ENCODE measurements at regions not wholly inside any gene's neighbourhood (a gene's known extent, or its start where the extent isn't known, plus 50 kb on each side); places are given as distances from the start of the nearest gene placed in this dataset.

GRCh38 chr18:78719821-78720220 lies 259.8 kb upstream of the SALL3 start:
- Histone ChIP-seq H3K9me3 (no peaks in the 10 kb centered on the region), H3K27ac (no peak overlapping the region), H3K36me3 (no peaks in the 10 kb centered on the region), H3K4me1 (no peaks in the 10 kb centered on the region), H3K4me3 (no peak overlapping the region), H3K27me3 (ENCODE audit: low read depth) (peaks cover 16% of the 10 kb centered on the region)
- DNase-seq, result no peak
- no peak for ATAC-seq
- TF ChIP-seq, protein P1, sequence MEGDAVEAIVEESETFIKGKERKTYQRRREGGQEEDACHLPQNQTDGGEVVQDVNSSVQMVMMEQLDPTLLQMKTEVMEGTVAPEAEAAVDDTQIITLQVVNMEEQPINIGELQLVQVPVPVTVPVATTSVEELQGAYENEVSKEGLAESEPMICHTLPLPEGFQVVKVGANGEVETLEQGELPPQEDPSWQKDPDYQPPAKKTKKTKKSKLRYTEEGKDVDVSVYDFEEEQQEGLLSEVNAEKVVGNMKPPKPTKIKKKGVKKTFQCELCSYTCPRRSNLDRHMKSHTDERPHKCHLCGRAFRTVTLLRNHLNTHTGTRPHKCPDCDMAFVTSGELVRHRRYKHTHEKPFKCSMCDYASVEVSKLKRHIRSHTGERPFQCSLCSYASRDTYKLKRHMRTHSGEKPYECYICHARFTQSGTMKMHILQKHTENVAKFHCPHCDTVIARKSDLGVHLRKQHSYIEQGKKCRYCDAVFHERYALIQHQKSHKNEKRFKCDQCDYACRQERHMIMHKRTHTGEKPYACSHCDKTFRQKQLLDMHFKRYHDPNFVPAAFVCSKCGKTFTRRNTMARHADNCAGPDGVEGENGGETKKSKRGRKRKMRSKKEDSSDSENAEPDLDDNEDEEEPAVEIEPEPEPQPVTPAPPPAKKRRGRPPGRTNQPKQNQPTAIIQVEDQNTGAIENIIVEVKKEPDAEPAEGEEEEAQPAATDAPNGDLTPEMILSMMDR (IDR thresholded peaks at IDR 0.05), result no peak
- intact Hi-C loops (cut with DNase I), result no loop called here

DNA sequence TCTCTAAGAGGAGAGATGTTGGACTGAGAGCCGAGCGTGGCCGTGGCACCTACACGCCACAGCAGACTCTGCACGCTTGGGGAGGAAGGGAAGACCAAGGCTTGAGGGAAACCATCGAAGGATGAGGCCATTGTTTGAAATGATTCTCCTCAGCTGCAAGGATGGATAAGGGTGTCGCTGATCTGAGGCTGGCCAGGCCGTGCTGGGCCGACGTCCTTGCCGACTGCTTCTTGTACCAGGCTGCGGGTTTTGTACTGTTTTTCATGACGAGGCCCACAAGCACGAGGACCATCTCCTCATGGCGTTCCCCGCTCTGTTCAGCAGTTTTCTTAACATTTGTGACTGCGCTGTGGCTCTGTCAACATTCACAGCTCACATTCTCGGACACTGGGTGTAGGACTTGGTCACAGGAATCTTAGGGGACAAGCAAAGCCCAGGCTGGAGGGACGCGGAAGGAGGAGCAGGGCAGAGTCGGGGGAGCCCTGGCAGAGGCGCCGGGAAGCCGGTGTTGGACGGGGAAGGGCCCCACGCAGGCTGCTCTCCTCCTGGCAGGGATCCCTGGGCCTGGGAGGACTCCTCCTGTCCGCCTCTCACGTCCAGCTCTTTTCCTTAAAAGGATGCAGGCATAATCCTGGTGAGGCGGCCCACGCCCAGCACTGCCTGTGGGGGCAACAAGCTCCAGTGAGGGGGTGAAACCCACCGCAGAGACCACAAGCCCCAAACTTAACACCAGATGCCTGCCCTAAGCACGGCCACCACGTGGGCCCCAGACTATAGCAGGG lies 259.0 kb upstream of the SALL3 start:
- H3K27ac ChIP-seq, result no peak overlapping the region
- H3K9me3 ChIP-seq, result no peaks in the 10 kb centered on the region
- no peaks in the 10 kb centered on the region for H3K36me3 ChIP-seq
- TF ChIP-seq, protein P1 (IDR thresholded peaks at IDR 0.05), result no peak
- ATAC-seq (no peak), DNase-seq (no peak)
- peaks cover 16% of the 10 kb centered on the region for H3K27me3 ChIP-seq (ENCODE audit: low read depth)
- no peaks in the 10 kb centered on the region for H3K4me1 ChIP-seq
- no peak overlapping the region for H3K4me3 ChIP-seq
- intact Hi-C loops (cut with DNase I), result no loop called here

DNA sequence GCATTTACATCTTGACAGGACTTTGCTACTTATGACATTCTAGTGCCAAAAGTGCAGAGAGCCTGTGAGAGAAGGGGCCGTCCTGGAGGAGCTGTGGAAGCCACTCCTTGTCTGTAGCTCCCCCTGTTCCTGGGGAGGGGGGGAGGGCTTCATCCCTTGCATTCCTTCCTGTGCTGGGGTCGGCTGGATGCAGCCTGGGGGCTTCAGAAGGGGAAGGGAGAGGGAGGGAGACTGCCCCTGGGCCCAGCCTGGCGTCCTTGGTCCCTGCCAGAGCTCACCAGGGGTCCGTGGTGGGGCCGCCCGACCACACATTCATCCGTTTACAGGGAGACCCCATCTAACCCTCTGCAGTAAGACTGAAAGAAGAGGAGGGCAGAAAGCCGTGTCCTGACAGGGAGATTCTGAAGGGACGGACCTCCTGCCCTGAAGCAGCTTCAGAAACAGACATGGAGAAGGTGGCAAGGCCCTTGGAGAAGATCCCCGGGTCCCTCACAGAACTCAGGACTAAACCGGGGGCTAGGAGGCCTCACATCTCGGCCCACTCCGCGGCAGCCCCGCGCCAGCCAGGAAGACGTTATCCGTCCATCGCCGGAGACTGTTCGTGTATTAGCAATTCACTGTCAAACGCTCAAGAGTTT lies 258.3 kb upstream of the SALL3 start:
- DNase-seq, result no peak
- Histone ChIP-seq H3K36me3 (no peaks in the 10 kb centered on the region), H3K27me3 (ENCODE audit: low read depth) (peaks cover 16% of the 10 kb centered on the region), H3K27ac (no peak overlapping the region), H3K4me1 (no peaks in the 10 kb centered on the region), H3K9me3 (no peaks in the 10 kb centered on the region), H3K4me3 (no peak overlapping the region)
- TF ChIP-seq, protein P1 (IDR thresholded peaks at IDR 0.05), result no peak
- ATAC-seq, result no peak
- intact Hi-C loops (cut with DNase I), result no loop called here

DNA sequence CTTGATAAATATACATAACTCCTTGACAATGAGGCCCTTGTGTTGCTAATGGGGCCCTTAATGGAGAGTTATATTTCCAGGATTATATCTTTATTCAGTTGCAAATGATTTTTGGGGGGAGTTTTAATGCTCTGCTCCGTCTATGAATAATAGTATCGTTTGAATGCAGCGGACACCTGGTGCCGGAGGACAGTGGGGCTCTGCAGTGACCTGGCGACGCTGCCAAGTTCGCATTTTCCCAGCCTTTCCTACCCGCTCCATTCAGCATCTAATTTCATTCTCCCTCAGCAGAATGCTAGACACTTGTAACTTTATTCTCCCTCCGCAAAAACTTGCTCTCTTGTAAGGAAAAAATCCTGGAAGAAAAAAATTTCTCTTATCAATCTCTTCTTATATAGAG lies 257.6 kb upstream of the SALL3 start:
- DNase-seq, result no peak
- Histone ChIP-seq H3K9me3 (no peaks in the 10 kb centered on the region), H3K36me3 (no peaks in the 10 kb centered on the region), H3K27ac (no peak overlapping the region), H3K4me1 (no peaks in the 10 kb centered on the region), H3K4me3 (no peak overlapping the region), H3K27me3 (ENCODE audit: low read depth) (peaks cover 16% of the 10 kb centered on the region)
- no peak for ATAC-seq
- intact Hi-C loops (cut with DNase I), result no loop called here
- TF ChIP-seq, protein P1 (IDR thresholded peaks at IDR 0.05), result no peak

GRCh38 chr18:78722386-78722785 lies 257.2 kb upstream of the SALL3 start:
- intact Hi-C loops (cut with DNase I), result no loop called here
- no peak overlapping the region for H3K27ac ChIP-seq

More at GRCh38 chr18:78722386-78722785, 257.2 kb upstream of the SALL3 start:
- H3K4me1 ChIP-seq, result no peaks in the 10 kb centered on the region
- no peak for ATAC-seq
- no peaks in the 10 kb centered on the region for H3K9me3 ChIP-seq
- TF ChIP-seq, protein P1 (IDR thresholded peaks at IDR 0.05), result no peak
- no peak overlapping the region for H3K4me3 ChIP-seq
- DNase-seq, result no peak
- H3K36me3 ChIP-seq, result no peaks in the 10 kb centered on the region
- peaks cover 16% of the 10 kb centered on the region for H3K27me3 ChIP-seq (ENCODE audit: low read depth)

Measured in lower lobe of right lung (tissue), 2 donors.